Ishikawa (cell line): ENCODE measurements at regions not wholly inside any gene's neighbourhood (a gene's known extent, or its start where the extent isn't known, plus 50 kb on each side); places are given as distances from the start of the nearest gene placed in this dataset.

Source experiments
- CEBPB ChIP-seq: IDR thresholded peaks from 2 replicates; pipeline ENCODE4 v1.6.1; 2012
- CREB1 ChIP-seq: IDR thresholded peaks from 2 replicates; pipeline ENCODE4 v1.6.1; 2012; ENCODE audit warnings: low read depth
- EGR1 ChIP-seq: IDR thresholded peaks from 2 replicates; pipeline ENCODE4 v1.6.1; 2012
- EP300 ChIP-seq: IDR thresholded peaks from 2 replicates; pipeline ENCODE4 v1.6.1; 2012; ENCODE audit warnings: borderline replicate concordance
- FOXM1 ChIP-seq: IDR thresholded peaks from 2 replicates; pipeline ENCODE4 v1.6.1; 2012; ENCODE audit warnings: low read depth, borderline replicate concordance
- MAX ChIP-seq: IDR thresholded peaks from 2 replicates; pipeline ENCODE4 v1.6.1; 2012
- NFIC ChIP-seq: IDR thresholded peaks from 2 replicates; pipeline ENCODE4 v1.6.1; 2012
- RAD21 ChIP-seq: IDR thresholded peaks from 2 replicates; pipeline ENCODE4 v1.6.1; 2012; ENCODE audit warnings: low read depth
- REST ChIP-seq: IDR thresholded peaks from 2 replicates; pipeline ENCODE4 v1.6.1; 2012; ENCODE audit warnings: low read depth, mild to moderate bottlenecking
- TAF1 ChIP-seq: IDR thresholded peaks from 2 replicates; pipeline ENCODE4 v1.6.1; 2012; ENCODE audit warnings: low read depth, mild to moderate bottlenecking
- TCF12 ChIP-seq: IDR thresholded peaks from 2 replicates; pipeline ENCODE4 v1.6.1; 2012; ENCODE audit warnings: low read depth
- TEAD4 ChIP-seq: IDR thresholded peaks from 2 replicates; pipeline ENCODE4 v1.6.1; 2012
- USF1 ChIP-seq: IDR thresholded peaks from 2 replicates; pipeline ENCODE4 v1.6.1; 2012
- YY1 ChIP-seq: IDR thresholded peaks from 2 replicates; pipeline ENCODE4 v1.6.1; 2012; ENCODE audit warnings: low read depth
- ZBTB7A ChIP-seq: IDR thresholded peaks from 2 replicates; pipeline ENCODE4 v1.6.1; 2012; ENCODE audit warnings: low read depth

- TF ChIP-seq FOXM1 = no peak
- TF ChIP-seq USF1 = no peak
- no peak for TF ChIP-seq MAX
- no peak for TF ChIP-seq RAD21
- no peak for TF ChIP-seq CREB1
- no peak for TF ChIP-seq ZBTB7A
- no peak for TF ChIP-seq REST
- no peak for TF ChIP-seq TEAD4
- TF ChIP-seq YY1 = no peak
- no peak for TF ChIP-seq EP300
- no peak for TF ChIP-seq TCF12
Observed at GRCh38 chr20:59403962-59404314, 103.5 kb downstream of the EDN3 start.

- no peak for TF ChIP-seq TEAD4
- no peak for TF ChIP-seq MAX
- TF ChIP-seq TCF12 = no peak
- no peak for TF ChIP-seq EP300
- TF ChIP-seq YY1 = no peak
- no peak for TF ChIP-seq REST
- no peak for TF ChIP-seq FOXM1
Observed at GRCh38 chr20:59404749-59405148, 104.3 kb downstream of the EDN3 start.

GRCh38 chr20:59405226-59406200 lies 105.1 kb downstream of the EDN3 start:
- no peak for TF ChIP-seq CREB1
- TF ChIP-seq MAX = no peak
- no peak for TF ChIP-seq RAD21
- no peak for TF ChIP-seq FOXM1
- TF ChIP-seq TCF12 = no peak
- no peak for TF ChIP-seq EP300
- TF ChIP-seq EGR1 = no peak
- TF ChIP-seq NFIC = no peak
- TF ChIP-seq ZBTB7A = no peak
- no peak for TF ChIP-seq TAF1
- no peak for TF ChIP-seq USF1
- no peak for TF ChIP-seq CEBPB
- TF ChIP-seq REST = no peak
- no peak for TF ChIP-seq TEAD4
- TF ChIP-seq YY1 = no peak

- TF ChIP-seq EP300 (no peak), YY1 (no peak), FOXM1 (no peak), TCF12 (no peak), CEBPB (no peak), USF1 (no peak), ZBTB7A (no peak), CREB1 (no peak), EGR1 (no peak), MAX (no peak), TEAD4 (no peak), TAF1 (no peak), REST (no peak), RAD21 (no peak), NFIC (no peak)
Observed at GRCh38 chr20:59406446-59406845, 106.0 kb downstream of the EDN3 start.
